HepG2 (cell line): ENCODE measurements at regions not wholly inside any gene's neighbourhood (a gene's known extent, or its start where the extent isn't known, plus 50 kb on each side); places are given as distances from the start of the nearest gene placed in this dataset.

Experiments used
- ATAC-seq: fragments of 200-7000 bp; cut with Tn5 transposase; 3 replicates; pipeline ENCODE4 v1.9.1; 2020; ENCODE audit warnings: mild to moderate bottlenecking, moderate library complexity
- BruUV-seq: library from RNA; stranded (reverse); fragments of 400-500 nt; replicated peaks from 2 replicates; lab custom pipeline; 2021; lab: Mats Ljungman, UMichigan
- CTCF ChIA-PET: fragments of 300-600 bp; formaldehyde crosslinking; extraction: SDS; loops from one replicate; lab custom pipeline; 2021; ENCODE audit warnings: low total read pairs, inconsistent platforms, low intra/inter-chr PET ratio; lab: Yijun Ruan, JAX
- POLR2A ChIA-PET: fragments of 350-600 bp; sonication (Branson Sonifier 250); formaldehyde crosslinking; loops from one replicate; lab custom pipeline; 2020; ENCODE audit warnings: antibody characterized with exemption, inconsistent platforms; lab: Yijun Ruan, JAX
- DNase-seq: peaks from one replicate; pipeline ENCODE4 v3.0.0-alpha.2; 2015; ENCODE audit warnings: low spot score
- FAIRE-seq: peaks from 3 replicates; lab custom pipeline; 2011; peaks lifted over from hg19 to GRCh38; lab: Jason Lieb, UNC
- H2AFZ ChIP-seq: one replicate; pipeline ENCODE4 v1.6.1; 2011; ENCODE audit warnings: low read length, inconsistent platforms
- H3K27ac ChIP-seq: fragments of 300-600 bp; 3 replicates; pipeline ENCODE4 v1.8.0; 2011; ENCODE audit warnings: mixed run types, mild to moderate bottlenecking, mixed read lengths, low read length, inconsistent platforms; ENCODE audit not compliant: insufficient read depth; ENCODE audit errors: extremely low read length
- H3K27me3 ChIP-seq, 2 experiments: fragments of 200-600 bp in 1 of 2; 2 replicates in 1 of 2; 3 replicates in 1 of 2; pipeline versions ENCODE4 v1.6.0 to v1.8.0; 2011; ENCODE audit warnings: low read length in 2 of 2, mild to moderate bottlenecking in 2 of 2, moderate library complexity in 2 of 2, inconsistent platforms in 1 of 2; ENCODE audit not compliant: insufficient read depth in 2 of 2, control insufficient read depth in 1 of 2
- H3K36me3 ChIP-seq, 2 experiments: fragments of 200-600 bp in 1 of 2; replicated peaks in 1 of 2; 2 replicates in 1 of 2; 3 replicates in 1 of 2; pipeline versions ENCODE4 v1.5.1 to v1.8.0; 2011; ENCODE audit warnings: low read length in 2 of 2, inconsistent platforms in 1 of 2; ENCODE audit not compliant: insufficient read depth in 2 of 2, control insufficient read depth in 1 of 2
- H3K4me1 ChIP-seq: 2 replicates; pipeline ENCODE4 v1.5.1; 2012; ENCODE audit warnings: low read length, inconsistent platforms; ENCODE audit not compliant: insufficient read depth
- H3K4me2 ChIP-seq: 2 replicates; pipeline ENCODE4 v1.6.0; 2011; ENCODE audit warnings: low read depth, low read length, inconsistent platforms
- H3K4me3 ChIP-seq, 3 experiments: fragments of 200-600 bp in 1 of 3; sonication (generic), shearing (Covaris generic) in 1 of 3; replicated peaks in 1 of 3; 2 replicates each; pipeline ENCODE4 v1.5.1; 2011 to 2016; ENCODE audit warnings: low read length in 3 of 3, inconsistent platforms in 2 of 3, low read depth in 2 of 3, mild to moderate bottlenecking in 2 of 3, control low read depth in 1 of 3, mixed read lengths in 1 of 3; ENCODE audit not compliant: insufficient read depth in 1 of 3
- H3K79me2 ChIP-seq: one replicate; pipeline ENCODE4 v1.6.1; 2011; ENCODE audit warnings: low read length, inconsistent platforms; ENCODE audit not compliant: insufficient read depth
- H3K9ac ChIP-seq: 2 replicates; pipeline ENCODE4 v1.6.0; 2011; ENCODE audit warnings: mild to moderate bottlenecking, low read depth, low read length, inconsistent platforms; ENCODE audit not compliant: insufficient read depth
- H3K9me3 ChIP-seq: 2 replicates; pipeline ENCODE4 v1.5.1; 2012; ENCODE audit warnings: mild to moderate bottlenecking, low read length
- H4K20me1 ChIP-seq: 2 replicates; pipeline ENCODE4 v1.6.0; 2011; ENCODE audit warnings: inconsistent platforms, mild to moderate bottlenecking, low read length, moderate library complexity; ENCODE audit not compliant: insufficient read depth
- CREB3 ChIP-seq: sonication (generic); formaldehyde crosslinking; IDR thresholded peaks from 2 replicates; pipeline ENCODE4 v1.5.0; 2020; ENCODE audit warnings: missing genetic modification reagents
- FOXO4 ChIP-seq: sonication (generic); formaldehyde crosslinking; conservative IDR thresholded peaks from 2 replicates; pipeline ENCODE4 v1.8.1; 2023; ENCODE audit warnings: missing genetic modification reagents
- IRF2 ChIP-seq: IDR thresholded peaks from 2 replicates; pipeline ENCODE4 v1.6.1; 2018; ENCODE audit warnings: missing genetic modification reagents, missing compliant biosample characterization
- KMT2A ChIP-seq: sonication (generic); formaldehyde crosslinking; IDR thresholded peaks from 2 replicates; pipeline ENCODE4 v1.4.0; 2020; ENCODE audit warnings: missing genetic modification reagents
- MEF2D ChIP-seq: sonication (generic); formaldehyde crosslinking; IDR thresholded peaks from 2 replicates; pipeline ENCODE4 v1.5.1; 2020; ENCODE audit warnings: mild to moderate bottlenecking, missing genetic modification reagents
- POLR2G ChIP-seq: fragments of 200-400 bp; formaldehyde crosslinking; IDR thresholded peaks from 2 replicates; pipeline ENCODE4 v1.6.1; 2018; ENCODE audit warnings: mild to moderate bottlenecking, low read depth, low read length, moderate library complexity
- PRDM15 ChIP-seq: sonication (generic); formaldehyde crosslinking; IDR thresholded peaks from 2 replicates; pipeline ENCODE4 v1.4.0; 2020; ENCODE audit warnings: missing genetic modification reagents
- TCF7 ChIP-seq: sonication (generic); IDR thresholded peaks from 2 replicates; pipeline ENCODE4 v1.6.1; 2016; ENCODE audit warnings: antibody characterized with exemption, low read depth
- ZNF333 ChIP-seq: sonication (generic); formaldehyde crosslinking; IDR thresholded peaks from 2 replicates; pipeline ENCODE4 v1.4.0; 2020; ENCODE audit warnings: mild to moderate bottlenecking, missing genetic modification reagents, borderline replicate concordance
- ZNF44 ChIP-seq: sonication (generic); formaldehyde crosslinking; IDR thresholded peaks from 2 replicates; pipeline ENCODE4 v1.5.1; 2020; ENCODE audit warnings: mild to moderate bottlenecking, missing genetic modification reagents
- ZNF570 ChIP-seq: sonication (generic); formaldehyde crosslinking; IDR thresholded peaks from 2 replicates; pipeline ENCODE4 v1.4.0; 2020; ENCODE audit warnings: mild to moderate bottlenecking, missing genetic modification reagents, borderline replicate concordance
- ZNF724P ChIP-seq: sonication (generic); formaldehyde crosslinking; IDR thresholded peaks from 2 replicates; pipeline ENCODE4 v1.8.0; 2022; ENCODE audit warnings: missing genetic modification reagents, borderline replicate concordance
- WGBS: methylation state at CpG from one replicate; pipeline ENCODE4 v1.1.6; 2017; ENCODE audit warnings: low lambda C conversion rate; 5-methylcytosine and 5-hydroxymethylcytosine counted together
- in situ Hi-C: cut with HindIII; loops from 2 replicates; pipeline ENCODE4 v1.10.0; 2017; ENCODE audit warnings: low pct_unique_long_range_greater_than_20kb; ENCODE audit not compliant: extremely low pct_ligation_motif_present
- intact Hi-C: fragments of 100-400 bp; cut with micrococcal nuclease; formaldehyde crosslinking; loops from one replicate; pipeline ENCODE4 v1.10.0; 2022; ENCODE audit not compliant: unreplicated experiment

- no TSS peak for BruUV-seq
- TF ChIP-seq ZNF333 (CRISPR knock-in tag) (no peak), FOXO4 (CRISPR knock-in tag) (no peak), ZNF570 (CRISPR knock-in tag) (no peak), KMT2A (CRISPR knock-in tag) (no peak), IRF2 (CRISPR knock-in tag) (no peak), ZNF44 (CRISPR knock-in tag) (no peak), ZNF724P (CRISPR knock-in tag) (no peak), POLR2G (no peak), PRDM15 (CRISPR knock-in tag) (no peak), TCF7 (no peak), CREB3 (CRISPR knock-in tag) (no peak), MEF2D (CRISPR knock-in tag) (no peak)
- no peak for ATAC-seq
- Histone ChIP-seq H3K4me1 (peaks cover 16% of the 10 kb centered on the region), H3K4me2 (no peak overlapping the region), H3K9ac (no peak overlapping the region), H3K36me3 (no peaks in the 10 kb centered on the region), H4K20me1 (no peaks in the 10 kb centered on the region), H3K4me3 (no peak overlapping the region), H3K79me2 (no peaks in the 10 kb centered on the region), H2AFZ (no peak overlapping the region), H3K27ac (no peak overlapping the region), H3K27me3 (no peaks in the 10 kb centered on the region), H3K9me3 (no peaks in the 10 kb centered on the region)
- ChIA-PET CTCF (no interaction called here), POLR2A (no interaction called here)
- intact Hi-C loops (loop anchor here (5.0 to 10.0 kb wide), 2 partner anchors 447 to 451 kb away; no protein-coding TSS in a partner anchor), in situ Hi-C loops (loop anchor here (25.0 kb wide), 1 partner anchor 738 kb away; no protein-coding TSS in a partner anchor)
- no peak for DNase-seq
- FAIRE-seq, result no peak
- 73% methylated on average over 7 of the region's 7 CpGs for WGBS
These were observed 239.5 kb downstream of the ZPLD1 start for GRCh38 chr3:102674284-102674683.
